ENCODE measurements at regions not wholly inside any gene's neighbourhood (a gene's known extent, or its start where the extent isn't known, plus 50 kb on each side); places are given as distances from the start of the nearest gene placed in this dataset.

GRCh38 chr5:18745988-18746615 lies 1111.8 kb downstream of the TAF11L14 start:
- Mint-ChIP-seq H3K27me3 (no peaks in the 10 kb centered on the region), H3K9me3 (no peaks in the 10 kb centered on the region), H3K36me3 (no peaks in the 10 kb centered on the region), H3K27ac (no peak overlapping the region), H3K4me1 (ENCODE audit: unreplicated experiment) (no peaks in the 10 kb centered on the region), H3K4me3 (no peak overlapping the region)
- no peak for TF ChIP-seq CTCF (conservative IDR thresholded peaks at IDR 0.05)
- no peak for DNase-seq (ENCODE audit: extremely low spot score, unreplicated experiment)

- no peak overlapping the region for H3K27ac Mint-ChIP-seq
- no peaks in the 10 kb centered on the region for H3K4me1 Mint-ChIP-seq (ENCODE audit: unreplicated experiment)
- TF ChIP-seq CTCF (conservative IDR thresholded peaks at IDR 0.05), result no peak
- no peaks in the 10 kb centered on the region for H3K36me3 Mint-ChIP-seq
- no peak overlapping the region for H3K4me3 Mint-ChIP-seq
- no peak for DNase-seq (ENCODE audit: extremely low spot score, unreplicated experiment)
- no peaks in the 10 kb centered on the region for H3K9me3 Mint-ChIP-seq
- peaks cover 4% of the 10 kb centered on the region for H3K27me3 Mint-ChIP-seq
Measured at GRCh38 chr5:18749763-18750162, 1115.5 kb downstream of the TAF11L14 start.

GRCh38 chr5:18752317-18752716 lies 1118.1 kb downstream of the TAF11L14 start:
- Mint-ChIP-seq H3K9me3 (no peaks in the 10 kb centered on the region), H3K36me3 (no peaks in the 10 kb centered on the region), H3K27me3 (peaks cover 4% of the 10 kb centered on the region), H3K4me3 (no peak overlapping the region), H3K27ac (no peak overlapping the region), H3K4me1 (ENCODE audit: unreplicated experiment) (no peaks in the 10 kb centered on the region)
- DNase-seq (ENCODE audit: extremely low spot score, unreplicated experiment), result no peak
- no peak for TF ChIP-seq CTCF (conservative IDR thresholded peaks at IDR 0.05)

GRCh38 chr5:18754201-18754600 lies 1119.9 kb downstream of the TAF11L14 start:
- Mint-ChIP-seq H3K36me3 (no peaks in the 10 kb centered on the region), H3K4me3 (no peak overlapping the region), H3K4me1 (ENCODE audit: unreplicated experiment) (no peaks in the 10 kb centered on the region), H3K27me3 (peaks cover 4% of the 10 kb centered on the region), H3K9me3 (no peaks in the 10 kb centered on the region), H3K27ac (no peak overlapping the region)
- no peak for DNase-seq (ENCODE audit: extremely low spot score, unreplicated experiment)
- TF ChIP-seq CTCF (conservative IDR thresholded peaks at IDR 0.05), result no peak

GRCh38 chr5:18761801-18762200 lies 1127.5 kb downstream of the TAF11L14 start:
- Mint-ChIP-seq H3K36me3 (no peaks in the 10 kb centered on the region), H3K27ac (no peak overlapping the region), H3K4me3 (no peak overlapping the region), H3K4me1 (ENCODE audit: unreplicated experiment) (no peaks in the 10 kb centered on the region), H3K27me3 (peaks cover 3% of the 10 kb centered on the region), H3K9me3 (peaks cover 4% of the 10 kb centered on the region)
- no peak for DNase-seq (ENCODE audit: extremely low spot score, unreplicated experiment)
- no peak for TF ChIP-seq CTCF (conservative IDR thresholded peaks at IDR 0.05)

GRCh38 chr5:18764161-18764560 lies 1129.9 kb downstream of the TAF11L14 start:
- Mint-ChIP-seq H3K9me3 (peaks cover 4% of the 10 kb centered on the region), H3K36me3 (no peaks in the 10 kb centered on the region), H3K27me3 (peaks cover 3% of the 10 kb centered on the region), H3K4me3 (no peak overlapping the region), H3K4me1 (ENCODE audit: unreplicated experiment) (no peaks in the 10 kb centered on the region), H3K27ac (no peak overlapping the region)
- TF ChIP-seq CTCF (conservative IDR thresholded peaks at IDR 0.05), result no peak
- no peak for DNase-seq (ENCODE audit: extremely low spot score, unreplicated experiment)
